H1 (cell line): ENCODE measurements at regions not wholly inside any gene's neighbourhood (a gene's known extent, or its start where the extent isn't known, plus 50 kb on each side); places are given as distances from the start of the nearest gene placed in this dataset.

Experiments
- CTCF ChIA-PET: fragments of 300-600 bp; sonication (Branson Sonifier 250); formaldehyde crosslinking; loops from one replicate; lab custom pipeline; 2021; ENCODE audit not compliant: partially characterized antibody; lab: Charles Lee
- POLR2A ChIA-PET: fragments of 300-600 bp; sonication (Branson Sonifier 250); formaldehyde crosslinking; loops from one replicate; lab custom pipeline; 2021; ENCODE audit warnings: inconsistent platforms; ENCODE audit not compliant: partially characterized antibody; lab: Charles Lee
- DNase-seq, 2 experiments: peaks; one replicate each; pipeline versions ENCODE4 v3.0.0 to v3.0.0-alpha.2; 2010 to 2022; ENCODE audit warnings: low spot score in 2 of 2, low read depth in 1 of 2, mixed read lengths in 1 of 2
- FAIRE-seq: peaks from 2 replicates; lab custom pipeline; 2011; peaks lifted over from hg19 to GRCh38; lab: Jason Lieb, UNC
- H2AFZ ChIP-seq: 2 replicates; pipeline ENCODE4 v1.8.1; 2012; ENCODE audit warnings: low read length, inconsistent platforms
- H2AK5ac ChIP-seq: 2 replicates; pipeline ENCODE4 v1.6.1; 2013; ENCODE audit warnings: low read depth, low read length
- H2BK120ac ChIP-seq: replicated peaks from 2 replicates; pipeline ENCODE3; 2013; ENCODE audit warnings: low read depth, low read length, inconsistent platforms
- H2BK12ac ChIP-seq: 2 replicates; pipeline ENCODE4 v1.6.1; 2013; ENCODE audit warnings: low read depth, low read length
- H2BK15ac ChIP-seq: 2 replicates; pipeline ENCODE4 v1.6.1; 2013; ENCODE audit warnings: low read length
- H2BK20ac ChIP-seq: 2 replicates; pipeline ENCODE4 v1.6.1; 2013; ENCODE audit warnings: low read length
- H2BK5ac ChIP-seq: 2 replicates; pipeline ENCODE4 v1.6.1; 2013; ENCODE audit warnings: low read depth, low read length
- H3K14ac ChIP-seq: 2 replicates; pipeline ENCODE4 v1.6.1; 2013; ENCODE audit warnings: inconsistent platforms; ENCODE audit not compliant: insufficient read length
- H3K18ac ChIP-seq: 2 replicates; pipeline ENCODE4 v1.6.1; 2013; ENCODE audit warnings: low read length; ENCODE audit errors: extremely low read depth
- H3K23ac ChIP-seq: 2 replicates; pipeline ENCODE4 v1.6.1; 2013; ENCODE audit warnings: inconsistent platforms; ENCODE audit not compliant: insufficient read length
- H3K23me2 ChIP-seq: 2 replicates; pipeline ENCODE4 v1.6.1; 2013; ENCODE audit warnings: low read depth, low read length
- H3K27ac ChIP-seq: 2 replicates; pipeline ENCODE4 v1.6.1; 2011; ENCODE audit warnings: low read depth, low read length, inconsistent platforms
- H3K27me3 ChIP-seq, 4 experiments: replicated peaks in 1 of 4; 1 replicate in 1 of 4; 2 replicates in 3 of 4; pipeline versions ENCODE4 v1.6.1 to v1.8.1; 2011 to 2013; ENCODE audit warnings: low read length in 3 of 4, mild to moderate bottlenecking in 3 of 4, inconsistent platforms in 2 of 4, mixed read lengths in 2 of 4, moderate library complexity in 1 of 4; ENCODE audit not compliant: control insufficient read depth in 3 of 4, insufficient read depth in 3 of 4; ENCODE audit errors: extremely low read depth in 1 of 4
- H3K36me3 ChIP-seq, 4 experiments: 2 replicates each; pipeline versions ENCODE4 v1.6.1 to v1.8.1; 2011 to 2013; ENCODE audit warnings: mild to moderate bottlenecking in 4 of 4, low read length in 3 of 4, moderate library complexity in 2 of 4, control low read depth in 1 of 4, inconsistent platforms in 1 of 4; ENCODE audit not compliant: insufficient read depth in 4 of 4, control insufficient read depth in 2 of 4
- H3K4ac ChIP-seq: replicated peaks from 2 replicates; pipeline ENCODE3; 2013; ENCODE audit warnings: low read length, low read depth, mixed read lengths, inconsistent platforms; ENCODE audit not compliant: insufficient read length
- H3K4me1 ChIP-seq, 4 experiments: replicated peaks in 1 of 4; 1 replicate in 1 of 4; 2 replicates in 3 of 4; pipeline versions ENCODE4 v1.6.1 to v1.8.1; 2011 to 2013; ENCODE audit warnings: low read length in 3 of 4, inconsistent platforms in 2 of 4, mixed read lengths in 1 of 4; ENCODE audit not compliant: insufficient read depth in 4 of 4, control insufficient read depth in 3 of 4
- H3K4me2 ChIP-seq, 2 experiments: 2 replicates each; pipeline versions ENCODE4 v1.6.1 to v1.8.1; 2011 to 2013; ENCODE audit warnings: low read depth in 2 of 2, low read length in 2 of 2, control low read depth in 1 of 2, inconsistent platforms in 1 of 2, mild to moderate bottlenecking in 1 of 2; ENCODE audit not compliant: insufficient read depth in 1 of 2
- H3K4me3 ChIP-seq, 4 experiments: fragments of 200-600, 300-600 bp in 1 of 4; sonication (generic), shearing (Covaris generic), sonication (Bioruptor Twin) in 1 of 4; 2 replicates each; pipeline versions ENCODE4 v1.5.1 to v1.8.1; 2011 to 2016; ENCODE audit warnings: low read length in 4 of 4, low read depth in 3 of 4, control low read depth in 2 of 4, inconsistent platforms in 2 of 4, mild to moderate bottlenecking in 2 of 4, mixed read lengths in 1 of 4, moderate library complexity in 1 of 4; ENCODE audit not compliant: insufficient read depth in 2 of 4; ENCODE audit errors: extremely low read depth in 1 of 4
- H3K56ac ChIP-seq: replicated peaks from 2 replicates; pipeline ENCODE3; 2013; ENCODE audit warnings: low read depth, mild to moderate bottlenecking, mixed read lengths, low read length, inconsistent platforms; ENCODE audit not compliant: insufficient read length
- H3K79me1 ChIP-seq: 2 replicates; pipeline ENCODE4 v1.6.1; 2013; ENCODE audit warnings: low read depth, low read length, control low read depth
- H3K79me2 ChIP-seq, 2 experiments: 2 replicates each; pipeline versions ENCODE4 v1.6.1 to v1.8.1; 2012 to 2013; ENCODE audit warnings: low read length in 2 of 2, mild to moderate bottlenecking in 2 of 2, inconsistent platforms in 1 of 2; ENCODE audit not compliant: insufficient read depth in 2 of 2, control insufficient read depth in 1 of 2
- H3K9ac ChIP-seq, 4 experiments: replicated peaks in 1 of 4; 1 replicate in 1 of 4; 2 replicates in 3 of 4; pipeline versions ENCODE4 v1.6.1 to v1.8.1; 2011 to 2013; ENCODE audit warnings: low read depth in 3 of 4, low read length in 3 of 4, control low read depth in 2 of 4, mild to moderate bottlenecking in 2 of 4, moderate library complexity in 2 of 4, inconsistent platforms in 1 of 4; ENCODE audit errors: extremely low read depth in 1 of 4
- H3K9me3 ChIP-seq, 2 experiments: 2 replicates each; pipeline versions ENCODE4 v1.6.1 to v1.8.1; 2012 to 2013; ENCODE audit warnings: mild to moderate bottlenecking in 2 of 2, moderate library complexity in 2 of 2, control low read depth in 1 of 2, inconsistent platforms in 1 of 2, low read depth in 1 of 2, low read length in 1 of 2, mixed read lengths in 1 of 2; ENCODE audit not compliant: insufficient read depth in 2 of 2
- H4K20me1 ChIP-seq, 2 experiments: replicated peaks in 1 of 2; 2 replicates each; pipeline versions ENCODE3 to v1.8.1; 2011 to 2013; ENCODE audit warnings: inconsistent platforms in 2 of 2, low read length in 2 of 2, mild to moderate bottlenecking in 1 of 2; ENCODE audit not compliant: insufficient read depth in 2 of 2, control insufficient read depth in 1 of 2
- H4K5ac ChIP-seq: 2 replicates; pipeline ENCODE4 v1.6.1; 2013; ENCODE audit warnings: low read length, low read depth, mixed read lengths, inconsistent platforms; ENCODE audit not compliant: insufficient read length
- H4K8ac ChIP-seq: 2 replicates; pipeline ENCODE4 v1.8.0; 2013; ENCODE audit warnings: mild to moderate bottlenecking, moderate library complexity, low read length, inconsistent platforms; ENCODE audit not compliant: insufficient read depth; ENCODE audit errors: extremely low read depth
- H4K91ac ChIP-seq: replicated peaks from 2 replicates; pipeline ENCODE3; 2013; ENCODE audit warnings: low read length, mixed read lengths, inconsistent platforms; ENCODE audit not compliant: insufficient read length
- BRCA1 ChIP-seq: IDR thresholded peaks from 2 replicates; pipeline ENCODE4 v1.6.1; 2012; ENCODE audit warnings: low read depth, low read length, improper control_type of control experiment
- CHD2 ChIP-seq: IDR thresholded peaks from 2 replicates; pipeline ENCODE4 v1.6.1; 2012; ENCODE audit warnings: low read length, improper control_type of control experiment
- GTF2F1 ChIP-seq: IDR thresholded peaks from 2 replicates; pipeline ENCODE4 v1.6.1; 2012; ENCODE audit warnings: low read depth, low read length, improper control_type of control experiment, borderline replicate concordance
- NRF1 ChIP-seq: IDR thresholded peaks from 2 replicates; pipeline ENCODE4 v1.6.1; 2011; ENCODE audit warnings: mild to moderate bottlenecking, low read depth, low read length, improper control_type of control experiment
- POLR2AphosphoS5 ChIP-seq: IDR thresholded peaks from 2 replicates; pipeline ENCODE4 v1.6.1; 2011; ENCODE audit warnings: low read depth, low read length
- RFX5 ChIP-seq: IDR thresholded peaks from 2 replicates; pipeline ENCODE4 v1.6.1; 2011; ENCODE audit warnings: low read depth, low read length, improper control_type of control experiment, borderline replicate concordance
- TBP ChIP-seq: IDR thresholded peaks from 2 replicates; pipeline ENCODE4 v1.6.1; 2011; ENCODE audit warnings: low read depth, low read length, improper control_type of control experiment
- TEAD4 ChIP-seq: IDR thresholded peaks from 2 replicates; pipeline ENCODE4 v1.6.1; 2012; ENCODE audit warnings: low read depth, low read length, inconsistent platforms, mixed read lengths
- WGBS, 2 experiments: shearing (Covaris generic) in 1 of 2; methylation state at CpG; one replicate each; pipeline versions ENCODE4 v1.1.6 to v1.1.7; 2013 to 2015; ENCODE audit warnings: low lambda C conversion rate in 2 of 2, mixed read lengths in 2 of 2, inconsistent platforms in 1 of 2, low coverage in 1 of 2, missing lambda C conversion rate in 1 of 2; ENCODE audit not compliant: insufficient replicate concordance in 2 of 2, insufficient coverage in 1 of 2, insufficient read length in 1 of 2; ENCODE audit errors: extremely low coverage in 1 of 2, missing lambda C conversion rate in 1 of 2; 5-methylcytosine and 5-hydroxymethylcytosine counted together
- TF ChIP-seq, protein P1 (sequence below): IDR thresholded peaks from 2 replicates; pipeline ENCODE4 v1.6.1; 2011; ENCODE audit warnings: low read length, improper control_type of control experiment
- TF ChIP-seq, protein P2 (sequence below): IDR thresholded peaks from 2 replicates; pipeline ENCODE4 v1.6.1; 2012; ENCODE audit warnings: inconsistent platforms

DNA sequence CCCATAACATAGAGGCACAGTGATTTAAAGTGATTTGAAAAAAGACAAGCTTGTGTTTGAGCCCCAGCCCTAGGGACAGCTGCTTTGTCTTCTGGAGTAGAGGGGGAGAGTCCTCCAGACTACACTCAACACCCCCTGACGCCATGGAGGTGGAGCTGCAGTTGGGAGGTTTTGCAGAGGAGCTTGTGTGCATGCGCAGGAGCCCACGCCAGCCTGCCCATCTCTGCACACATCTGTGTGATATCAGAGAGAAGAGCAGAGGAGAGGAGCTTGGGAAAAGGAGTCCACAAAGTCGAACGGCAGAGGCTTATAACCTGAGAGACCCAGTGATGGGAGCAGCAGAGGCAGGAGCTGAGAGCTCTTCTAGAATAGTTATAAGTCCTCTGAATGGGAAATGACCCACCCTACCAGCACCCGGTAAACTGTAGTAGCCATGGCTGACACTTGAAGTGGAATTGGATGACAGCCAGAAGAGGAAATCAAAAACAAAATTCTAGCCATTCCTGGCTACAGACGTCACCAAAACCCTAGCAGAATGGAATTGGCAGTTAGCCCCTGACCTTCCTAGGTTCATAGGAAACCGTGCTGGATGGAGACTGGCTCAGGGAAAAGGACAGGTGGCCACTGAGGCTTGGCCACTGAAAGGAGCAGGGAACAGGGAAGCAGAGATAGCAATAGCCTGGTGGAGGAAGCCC lies 185.1 kb upstream of the VASH1 start:
- H4K8ac ChIP-seq: no peak overlapping the region
- ChIA-PET POLR2A (no interaction called here), CTCF (interaction anchor here (0.8 to 2.1 kb wide), 2 partner anchors 11 to 468 kb away, joined by 3 to 12 read pairs; no protein-coding TSS in a partner anchor)
- no peak overlapping the region for H2BK120ac ChIP-seq
- no peak overlapping the region for H3K23ac ChIP-seq
- no peak overlapping the region for H3K4ac ChIP-seq
- H3K23me2 ChIP-seq: no peaks in the 10 kb centered on the region
- no peak overlapping the region for H3K4me2 ChIP-seq
- H3K36me3 ChIP-seq: no peaks in the 10 kb centered on the region
- H3K79me2 ChIP-seq: no peaks in the 10 kb centered on the region
- no peak overlapping the region for H3K4me3 ChIP-seq
- FAIRE-seq (no peak), DNase-seq (no peak)
- no peak overlapping the region for H4K5ac ChIP-seq
- no peak overlapping the region for H2BK15ac ChIP-seq
- H3K18ac ChIP-seq: no peak overlapping the region
- H2BK12ac ChIP-seq: no peak overlapping the region
- H2AFZ ChIP-seq: no peak overlapping the region
- H3K9ac ChIP-seq: no peak overlapping the region
- no peak overlapping the region for H3K56ac ChIP-seq
- H4K20me1 ChIP-seq: no peaks in the 10 kb centered on the region
- H3K27ac ChIP-seq: no peak overlapping the region
- no peaks in the 10 kb centered on the region for H3K9me3 ChIP-seq
- no peak overlapping the region for H2BK5ac ChIP-seq
- H3K4me1 ChIP-seq: no peaks in the 10 kb centered on the region
- 90% methylated on average over 8 of the region's 8 CpGs; no CpG with 5 or more reads in 1 of the 2 experiments for WGBS, 2 experiments
- H2AK5ac ChIP-seq: no peak overlapping the region
- H3K14ac ChIP-seq: no peak overlapping the region
- H3K27me3 ChIP-seq: no peaks in the 10 kb centered on the region
- H3K79me1 ChIP-seq: no peaks in the 10 kb centered on the region
- H2BK20ac ChIP-seq: no peak overlapping the region
- H4K91ac ChIP-seq: no peak overlapping the region
- TF ChIP-seq POLR2AphosphoS5: no peak
- TF ChIP-seq, protein P1, sequence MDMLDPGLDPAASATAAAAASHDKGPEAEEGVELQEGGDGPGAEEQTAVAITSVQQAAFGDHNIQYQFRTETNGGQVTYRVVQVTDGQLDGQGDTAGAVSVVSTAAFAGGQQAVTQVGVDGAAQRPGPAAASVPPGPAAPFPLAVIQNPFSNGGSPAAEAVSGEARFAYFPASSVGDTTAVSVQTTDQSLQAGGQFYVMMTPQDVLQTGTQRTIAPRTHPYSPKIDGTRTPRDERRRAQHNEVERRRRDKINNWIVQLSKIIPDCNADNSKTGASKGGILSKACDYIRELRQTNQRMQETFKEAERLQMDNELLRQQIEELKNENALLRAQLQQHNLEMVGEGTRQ: no peak
- TF ChIP-seq RFX5: no peak
- no peak for TF ChIP-seq TEAD4
- TF ChIP-seq TBP: no peak
- TF ChIP-seq NRF1: no peak
- TF ChIP-seq, protein P2, sequence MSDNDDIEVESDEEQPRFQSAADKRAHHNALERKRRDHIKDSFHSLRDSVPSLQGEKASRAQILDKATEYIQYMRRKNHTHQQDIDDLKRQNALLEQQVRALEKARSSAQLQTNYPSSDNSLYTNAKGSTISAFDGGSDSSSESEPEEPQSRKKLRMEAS: no peak
- no peak for TF ChIP-seq BRCA1
- no peak for TF ChIP-seq CHD2
- TF ChIP-seq GTF2F1: no peak
